Skin epidermis (tissue), 12 donors: ENCODE measurements at regions not wholly inside any gene's neighbourhood (a gene's known extent, or its start where the extent isn't known, plus 50 kb on each side); places are given as distances from the start of the nearest gene placed in this dataset.

Experiments
- H3K27ac ChIP-seq, 21 experiments: fragments of 200-600 bp; sonication (generic) in 11 of 21; one replicate each; pipeline ENCODE4 v1.5.0; 2020; ENCODE audit warnings: mild to moderate bottlenecking in 3 of 21, inconsistent platforms in 2 of 21, moderate library complexity in 2 of 21
- H3K4me3 ChIP-seq, 7 experiments: fragments of 200-600 bp; sonication (generic) in 2 of 7; one replicate each; pipeline ENCODE4 v1.5.0; 2020; ENCODE audit warnings: inconsistent platforms in 2 of 7, mild to moderate bottlenecking in 2 of 7, moderate library complexity in 1 of 7

DNA sequence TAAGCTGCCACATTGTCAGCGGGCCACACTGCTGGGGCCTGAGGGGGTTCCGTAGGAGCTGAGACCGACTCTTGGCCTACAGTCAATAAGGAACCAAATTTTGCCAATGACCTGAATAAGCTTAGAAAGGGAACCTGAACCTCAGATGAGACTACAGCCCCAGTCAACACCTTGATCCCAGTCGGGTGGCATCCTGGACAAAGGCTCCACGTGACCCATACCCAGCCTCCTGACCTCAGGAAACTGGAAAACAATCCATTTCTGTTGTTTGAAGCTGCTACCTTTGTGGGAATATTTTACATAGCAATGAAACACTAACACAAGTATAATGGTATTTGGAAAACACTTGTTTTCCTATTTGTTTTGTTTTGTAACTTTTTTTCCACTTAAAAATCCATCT lies 179.9 kb upstream of the RALGAPA2 start:
- H3K4me3 ChIP-seq: no peak overlapping the region
- H3K27ac ChIP-seq: no peak overlapping the region

DNA sequence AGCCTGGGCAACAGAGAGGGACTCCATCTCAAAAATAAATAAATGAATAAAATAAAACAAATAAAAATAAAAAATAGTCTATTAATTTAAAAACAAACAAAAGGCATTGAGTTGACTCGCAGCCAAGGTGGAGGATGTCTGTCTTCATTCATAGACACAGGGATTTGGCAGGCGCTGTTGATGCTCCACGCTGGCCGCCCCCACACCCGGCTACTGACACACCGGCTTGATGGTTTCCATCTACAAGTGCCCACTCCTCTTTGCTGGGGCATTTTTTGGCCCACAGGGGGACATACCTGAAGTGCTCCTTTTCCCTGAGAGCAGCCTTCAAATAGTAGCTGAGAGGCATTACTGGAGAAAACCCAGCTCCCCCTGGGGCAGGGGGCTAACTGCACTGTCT lies 178.3 kb upstream of the RALGAPA2 start:
- Histone ChIP-seq H3K4me3 (no peak overlapping the region), H3K27ac (no peak overlapping the region)

- Histone ChIP-seq H3K4me3 (no peak overlapping the region), H3K27ac (no peak overlapping the region)
These were observed 176.5 kb upstream of the RALGAPA2 start for GRCh38 chr20:20888936-20889335.

GRCh38 chr20:20888266-20888656 lies 175.8 kb upstream of the RALGAPA2 start:
- H3K4me3 ChIP-seq: no peak overlapping the region

DNA sequence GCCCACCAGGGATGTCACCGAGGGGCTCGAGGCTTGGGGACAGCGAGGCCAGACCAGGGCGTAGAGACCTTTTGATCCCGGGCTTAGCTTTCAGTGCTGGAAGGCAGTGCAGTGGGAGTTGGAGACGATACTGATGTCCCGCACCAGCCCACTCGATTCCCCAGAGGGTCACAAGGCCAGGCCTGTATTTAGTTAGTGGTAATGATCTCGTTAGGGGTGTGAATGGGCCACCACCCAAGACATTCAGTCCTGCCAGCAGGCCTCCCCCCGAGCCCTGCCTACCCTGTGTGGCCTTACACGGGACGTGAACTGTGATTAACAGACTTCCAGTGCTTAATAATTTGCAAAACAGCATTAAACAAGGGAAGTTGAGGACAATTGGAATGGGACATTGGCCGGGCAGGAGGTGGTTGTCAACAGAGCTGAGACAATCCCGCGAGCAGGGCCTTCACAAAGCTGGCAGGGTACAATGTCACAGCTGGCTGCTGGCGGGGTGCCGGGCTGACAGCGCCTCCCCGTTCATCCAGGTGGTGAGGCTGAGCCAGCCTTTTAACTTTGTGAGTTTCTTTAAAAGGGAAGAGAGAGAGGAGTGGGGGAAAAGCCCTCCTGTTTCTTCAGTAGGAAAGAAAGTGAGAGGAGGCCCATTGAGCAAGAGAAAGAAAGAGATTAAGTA lies 175.3 kb upstream of the RALGAPA2 start:
- Histone ChIP-seq H3K27ac (no peak overlapping the region), H3K4me3 (no peak overlapping the region)

More at GRCh38 chr20:20888266-20888656, 175.8 kb upstream of the RALGAPA2 start:
- no peak overlapping the region for H3K27ac ChIP-seq

DNA sequence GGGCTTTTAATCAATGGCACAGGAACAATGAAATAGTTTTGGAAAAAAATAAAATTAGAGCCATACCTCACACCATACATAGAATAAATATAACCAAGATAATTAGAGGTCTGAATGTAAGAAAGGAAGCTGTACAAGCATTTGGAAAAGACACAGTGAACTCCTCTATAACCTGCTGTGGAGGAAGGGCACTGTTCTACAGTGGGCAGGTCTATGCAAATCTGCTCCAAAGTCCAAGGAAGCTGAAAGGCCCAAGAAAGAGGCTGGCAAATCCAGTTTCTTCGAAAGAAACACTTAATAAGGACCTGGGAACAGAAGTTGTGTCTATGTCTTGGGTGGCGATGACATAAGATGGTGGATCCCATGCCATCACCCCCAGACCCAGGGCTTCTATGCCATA lies 169.4 kb upstream of the RALGAPA2 start:
- Histone ChIP-seq H3K4me3 (no peak overlapping the region), H3K27ac (no peak overlapping the region)

DNA sequence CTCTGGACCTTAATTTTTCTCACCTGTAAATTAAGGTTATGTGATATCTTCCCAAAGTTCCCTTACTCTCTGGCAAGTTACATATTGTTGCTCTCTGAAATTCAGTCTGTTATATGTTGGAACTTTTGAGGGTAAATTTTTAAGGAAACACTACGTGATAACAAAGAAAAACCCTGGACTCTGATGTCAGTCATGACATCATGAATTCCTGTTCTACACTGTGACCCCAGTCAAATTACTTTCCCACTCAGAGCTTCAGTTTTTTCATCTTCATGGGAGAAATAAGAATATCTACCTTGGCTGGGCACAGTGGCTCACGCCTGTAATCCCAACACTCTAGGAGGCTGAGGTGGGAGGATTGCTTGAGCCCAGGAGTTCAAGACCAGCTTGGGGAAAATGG lies 164.6 kb upstream of the RALGAPA2 start:
- Histone ChIP-seq H3K27ac (no peak overlapping the region), H3K4me3 (no peak overlapping the region)

DNA sequence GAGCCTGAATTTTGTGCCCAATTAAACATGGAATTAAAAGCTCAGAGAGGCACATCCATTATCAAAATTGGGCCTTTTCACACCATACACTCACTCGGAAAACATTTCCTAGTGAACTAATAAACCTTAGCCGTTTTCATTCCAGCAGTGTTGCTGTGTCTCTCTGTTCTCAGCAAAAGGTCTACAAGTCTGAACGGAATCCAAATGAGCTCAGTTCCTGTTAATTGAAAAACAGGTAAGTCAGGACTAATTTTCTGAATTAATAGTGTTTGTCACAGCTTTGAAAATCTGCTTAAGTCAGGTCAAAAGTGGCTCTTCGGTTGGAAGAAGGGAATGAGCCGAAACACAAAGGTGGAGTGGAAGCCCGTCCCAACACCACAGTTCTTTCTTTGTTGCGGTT lies 163.3 kb upstream of the RALGAPA2 start:
- Histone ChIP-seq H3K27ac (no peak overlapping the region), H3K4me3 (no peak overlapping the region)

DNA sequence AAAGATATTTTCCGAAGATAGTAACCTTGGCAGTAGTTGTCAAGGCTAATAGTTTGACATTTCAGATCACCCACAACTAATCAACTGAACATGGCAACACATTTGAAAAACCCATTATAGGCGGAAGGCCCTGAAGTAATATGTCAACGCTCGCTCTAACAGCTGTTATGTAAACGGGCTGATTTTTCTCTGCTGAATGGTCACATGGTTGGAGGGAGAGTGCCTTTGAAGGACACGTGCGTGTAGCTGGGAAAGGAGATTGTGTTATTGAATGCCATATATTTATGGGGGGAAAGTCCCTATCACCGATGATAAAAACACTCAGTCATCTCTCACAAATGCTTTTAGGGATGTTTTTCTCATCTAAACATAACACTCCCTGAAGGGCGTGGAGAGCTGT lies 160.0 kb upstream of the RALGAPA2 start:
- H3K4me3 ChIP-seq: no peak overlapping the region
- no peak overlapping the region for H3K27ac ChIP-seq

DNA sequence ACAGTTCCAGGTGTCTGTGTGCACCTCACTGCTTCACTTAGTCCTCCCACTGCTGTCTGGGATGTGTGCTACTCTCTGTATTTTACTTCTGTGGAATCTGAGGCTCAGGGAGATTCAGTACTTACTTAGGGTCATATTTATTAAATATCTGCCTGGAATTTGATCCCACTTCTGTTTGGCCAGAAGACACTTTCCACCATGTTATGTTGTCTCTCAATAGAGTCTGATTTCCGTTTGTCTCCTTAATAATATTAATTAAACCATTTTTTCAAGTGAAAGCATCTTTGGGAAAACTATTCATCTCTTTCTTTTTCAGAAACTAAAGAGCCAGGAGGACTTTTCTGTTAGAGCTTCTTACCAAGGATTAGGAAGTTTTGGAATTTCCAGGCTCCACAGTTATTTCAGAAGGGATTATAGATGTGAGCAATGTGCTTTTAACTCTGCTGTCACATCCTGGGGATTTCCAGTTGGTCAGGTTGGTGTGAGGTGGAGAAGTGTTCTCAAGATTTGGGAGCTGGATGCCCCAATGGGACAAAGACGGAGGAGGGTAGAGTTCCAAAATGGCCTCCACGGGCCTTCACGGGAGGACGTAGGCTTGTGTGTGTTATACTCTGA lies 156.8 kb upstream of the RALGAPA2 start:
- no peak overlapping the region for H3K27ac ChIP-seq

GRCh38 chr20:20864351-20865096 lies 152.1 kb upstream of the RALGAPA2 start:
- H3K4me3 ChIP-seq: no peak overlapping the region

More for the DNA sequence above, 156.8 kb upstream of the RALGAPA2 start:
- H3K4me3 ChIP-seq: no peak overlapping the region

GRCh38 chr20:20860078-20860806 lies 147.8 kb upstream of the RALGAPA2 start:
- Histone ChIP-seq H3K27ac (no peak overlapping the region), H3K4me3 (no peak overlapping the region)

More at GRCh38 chr20:20864351-20865096, 152.1 kb upstream of the RALGAPA2 start:
- no peak overlapping the region for H3K27ac ChIP-seq

DNA sequence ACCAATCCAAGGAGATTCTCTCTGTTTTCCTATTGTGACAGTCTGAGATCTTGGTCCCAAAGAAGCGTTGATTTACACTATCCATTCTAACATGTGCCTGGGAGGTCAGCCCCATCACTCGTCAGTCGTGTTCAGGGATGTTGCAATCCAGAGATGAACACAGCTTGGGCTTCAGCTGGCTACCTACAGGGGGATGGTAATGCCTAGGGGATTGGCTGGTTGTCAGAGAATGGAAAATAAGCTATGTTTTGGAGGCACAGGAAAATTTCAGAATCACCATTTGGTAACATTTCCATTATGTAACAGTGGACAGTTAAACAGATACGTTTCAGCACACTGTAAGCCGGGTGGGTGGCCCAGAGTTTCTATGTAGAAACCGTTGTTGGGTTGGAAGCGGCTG lies 147.1 kb upstream of the RALGAPA2 start:
- H3K27ac ChIP-seq: no peak overlapping the region

GRCh38 chr20:20856956-20857355 lies 144.5 kb upstream of the RALGAPA2 start:
- Histone ChIP-seq H3K4me3 (no peak overlapping the region), H3K27ac (no peak overlapping the region)

More for the DNA sequence above, 147.1 kb upstream of the RALGAPA2 start:
- no peak overlapping the region for H3K4me3 ChIP-seq

DNA sequence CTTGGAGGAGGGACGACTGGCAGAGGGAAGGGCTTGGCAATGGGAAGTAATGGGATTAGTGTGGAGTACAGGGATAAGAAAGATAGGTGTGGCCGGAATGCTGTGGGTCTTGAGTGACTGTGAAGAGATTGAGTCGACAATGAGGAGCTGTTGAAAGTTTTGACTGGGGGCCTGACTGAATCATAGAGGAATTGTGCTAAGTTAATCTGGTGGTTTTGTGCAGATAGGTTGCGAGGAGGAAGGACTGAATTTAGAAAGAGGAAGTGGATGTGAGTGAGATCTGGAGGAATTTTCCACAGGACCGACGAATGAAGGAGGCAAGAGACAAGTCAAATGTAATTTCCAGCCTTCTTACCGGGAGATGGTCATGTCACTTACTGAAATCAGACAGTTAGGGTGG lies 143.9 kb upstream of the RALGAPA2 start:
- Histone ChIP-seq H3K4me3 (no peak overlapping the region), H3K27ac (no peak overlapping the region)

DNA sequence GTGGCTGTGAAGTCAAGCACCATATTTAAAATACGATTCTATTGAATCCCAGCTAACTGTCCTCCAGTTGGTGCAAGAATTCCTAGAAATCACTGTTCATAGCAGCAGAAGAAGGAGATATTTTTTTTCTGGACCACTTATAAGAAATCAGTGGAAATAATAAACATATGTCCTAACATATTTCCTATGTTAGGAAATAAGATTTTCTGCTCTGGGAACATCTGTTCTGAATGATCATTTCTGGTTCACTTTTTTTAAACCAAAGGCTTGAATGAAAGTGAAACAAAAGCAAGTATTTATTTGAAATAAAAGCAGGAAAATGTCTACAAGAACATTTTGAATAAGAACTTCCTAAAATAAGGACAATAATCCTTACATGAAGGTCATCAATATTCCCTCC lies 138.9 kb upstream of the RALGAPA2 start:
- H3K4me3 ChIP-seq: no peak overlapping the region
- no peak overlapping the region for H3K27ac ChIP-seq

GRCh38 chr20:20850407-20850806 lies 138.0 kb upstream of the RALGAPA2 start:
- no peak overlapping the region for H3K4me3 ChIP-seq
- no peak overlapping the region for H3K27ac ChIP-seq

DNA sequence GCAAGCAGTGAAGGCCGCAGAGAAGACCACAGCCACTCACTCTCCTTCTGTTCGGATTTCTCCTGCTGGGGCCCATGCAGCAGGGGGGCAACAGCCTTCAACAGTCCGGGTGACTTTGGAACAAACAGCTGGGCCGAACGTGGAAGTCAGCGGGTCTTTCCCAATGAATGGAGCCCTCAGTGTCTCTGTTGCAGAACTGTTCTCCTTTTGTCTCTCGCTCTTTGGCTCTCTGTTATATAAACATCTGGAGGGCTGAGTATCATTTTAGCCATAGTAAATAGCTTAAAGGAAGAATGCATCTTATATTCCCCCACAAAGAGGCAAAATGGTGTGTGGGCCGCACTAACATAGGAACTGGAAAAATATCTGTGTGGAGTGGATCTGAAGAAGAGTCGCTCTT lies 136.7 kb upstream of the RALGAPA2 start:
- H3K4me3 ChIP-seq: no peak overlapping the region
- H3K27ac ChIP-seq: no peak overlapping the region

- H3K4me3 ChIP-seq: no peak overlapping the region
- no peak overlapping the region for H3K27ac ChIP-seq
These were observed 135.4 kb upstream of the RALGAPA2 start for GRCh38 chr20:20847814-20848213.

DNA sequence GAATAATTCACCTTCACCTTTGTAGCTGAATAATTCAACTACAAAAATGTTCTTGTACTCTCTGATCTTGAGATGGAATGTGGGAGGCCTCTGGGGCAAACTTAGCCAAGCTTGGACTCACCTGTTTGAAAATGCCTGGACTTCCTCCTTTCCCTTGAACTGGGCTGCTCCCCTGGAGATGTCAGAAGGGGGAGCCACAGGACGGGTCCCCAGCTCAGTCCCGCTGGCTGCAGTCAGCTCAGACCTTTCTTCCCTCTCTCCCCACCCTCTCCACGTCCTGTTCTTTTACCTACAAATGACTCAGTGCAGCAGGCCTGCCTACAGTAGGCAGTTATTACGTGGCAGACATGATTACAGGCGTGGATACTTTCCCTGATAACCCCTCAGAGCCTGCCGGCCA lies 131.5 kb upstream of the RALGAPA2 start:
- Histone ChIP-seq H3K27ac (no peak overlapping the region), H3K4me3 (no peak overlapping the region)
